B cell (primary cell): ENCODE measurements at regions not wholly inside any gene's neighbourhood (a gene's known extent, or its start where the extent isn't known, plus 50 kb on each side); places are given as distances from the start of the nearest gene placed in this dataset.

Experiments
- EZH2 ChIP-seq: IDR thresholded peaks from 2 replicates; pipeline ENCODE4 v1.6.1; 2012; ENCODE audit warnings: borderline replicate concordance, low read depth, mild to moderate bottlenecking, moderate library complexity, low read length; ENCODE audit not compliant: insufficient read depth, poor library complexity, severe bottlenecking
- TF ChIP-seq, protein P1 (sequence below): fragments of 200-600 bp; IDR thresholded peaks from one replicate; pipeline ENCODE4 v1.8.0; 2022; ENCODE audit warnings: antibody characterized with exemption, mild to moderate bottlenecking

DNA sequence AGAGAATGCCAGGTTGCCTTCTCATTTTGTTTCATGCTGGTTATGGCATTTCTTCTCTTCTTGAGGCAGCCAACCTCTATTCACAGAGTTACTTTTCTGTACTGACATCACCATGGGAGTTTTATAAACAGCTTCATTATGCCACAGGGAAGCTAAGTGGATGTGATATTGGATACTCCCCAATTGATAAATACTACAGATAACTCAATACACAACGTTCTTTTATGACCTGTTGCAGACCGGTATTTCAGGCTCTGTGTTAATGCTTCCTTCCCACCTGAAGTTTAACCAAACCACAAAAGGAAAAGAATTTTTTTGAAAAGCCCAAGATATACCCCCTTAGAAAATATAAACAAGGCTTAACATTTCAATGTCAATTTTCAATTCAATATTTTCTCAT, 258.3 kb upstream of the SOX11 start:
- TF ChIP-seq, protein P1, sequence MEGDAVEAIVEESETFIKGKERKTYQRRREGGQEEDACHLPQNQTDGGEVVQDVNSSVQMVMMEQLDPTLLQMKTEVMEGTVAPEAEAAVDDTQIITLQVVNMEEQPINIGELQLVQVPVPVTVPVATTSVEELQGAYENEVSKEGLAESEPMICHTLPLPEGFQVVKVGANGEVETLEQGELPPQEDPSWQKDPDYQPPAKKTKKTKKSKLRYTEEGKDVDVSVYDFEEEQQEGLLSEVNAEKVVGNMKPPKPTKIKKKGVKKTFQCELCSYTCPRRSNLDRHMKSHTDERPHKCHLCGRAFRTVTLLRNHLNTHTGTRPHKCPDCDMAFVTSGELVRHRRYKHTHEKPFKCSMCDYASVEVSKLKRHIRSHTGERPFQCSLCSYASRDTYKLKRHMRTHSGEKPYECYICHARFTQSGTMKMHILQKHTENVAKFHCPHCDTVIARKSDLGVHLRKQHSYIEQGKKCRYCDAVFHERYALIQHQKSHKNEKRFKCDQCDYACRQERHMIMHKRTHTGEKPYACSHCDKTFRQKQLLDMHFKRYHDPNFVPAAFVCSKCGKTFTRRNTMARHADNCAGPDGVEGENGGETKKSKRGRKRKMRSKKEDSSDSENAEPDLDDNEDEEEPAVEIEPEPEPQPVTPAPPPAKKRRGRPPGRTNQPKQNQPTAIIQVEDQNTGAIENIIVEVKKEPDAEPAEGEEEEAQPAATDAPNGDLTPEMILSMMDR, result no peak
- no peak for TF ChIP-seq EZH2
